Natural killer cell (primary cell): ENCODE measurements at regions not wholly inside any gene's neighbourhood (a gene's known extent, or its start where the extent isn't known, plus 50 kb on each side); places are given as distances from the start of the nearest gene placed in this dataset.

ENCODE experiments used
- ATAC-seq, 3 donors: fragments of 150-1000 bp in 2 of 3; fragments of 200-7000 bp in 1 of 3; cut with Tn5 transposase; 1 replicate in 1 of 3; 2 replicates in 2 of 3; pipeline ENCODE4 v1.10.0; 2021; ENCODE audit warnings: mild to moderate bottlenecking in 2 of 3, moderate library complexity in 2 of 3
- DNase-seq, 2 donors: peaks; one replicate each; pipeline versions ENCODE4 v3.0.0 to v3.0.0-alpha.2; 2013 to 2021; ENCODE audit warnings: mixed read lengths in 1 of 2
- H3K27ac ChIP-seq: one replicate; pipeline ENCODE4 v1.5.1; 2013; ENCODE audit warnings: mild to moderate bottlenecking, low read length
- H3K27me3 ChIP-seq: one replicate; pipeline ENCODE4 v1.6.1; 2013; ENCODE audit warnings: low read length; ENCODE audit not compliant: control insufficient read depth, insufficient read depth
- H3K36me3 ChIP-seq: one replicate; pipeline ENCODE4 v1.6.1; 2013; ENCODE audit warnings: low read length; ENCODE audit not compliant: control insufficient read depth, insufficient read depth
- H3K4me1 ChIP-seq: one replicate; pipeline ENCODE4 v1.6.1; 2013; ENCODE audit warnings: low read length; ENCODE audit not compliant: control insufficient read depth, insufficient read depth
- H3K4me3 ChIP-seq: one replicate; pipeline ENCODE4 v1.5.1; 2013; ENCODE audit warnings: low read length
- H3K9me3 ChIP-seq: one replicate; pipeline ENCODE4 v1.6.1; 2013; ENCODE audit warnings: low read length; ENCODE audit not compliant: control insufficient read depth, insufficient read depth
- H3K27ac Mint-ChIP-seq, 2 donors: one replicate each; pipeline ENCODE4 v1.8.0; 2022; ENCODE audit warnings: mild to moderate bottlenecking in 2 of 2, mixed read lengths in 2 of 2, moderate library complexity in 1 of 2
- H3K27me3 Mint-ChIP-seq, 2 donors: one replicate each; pipeline ENCODE4 v1.8.0; 2022; ENCODE audit warnings: low read depth in 2 of 2, mixed read lengths in 2 of 2
- H3K36me3 Mint-ChIP-seq: one replicate; pipeline ENCODE4 v1.8.0; 2022; ENCODE audit warnings: mixed read lengths
- H3K4me1 Mint-ChIP-seq, 2 donors: one replicate each; pipeline ENCODE4 v1.8.0; 2022; ENCODE audit warnings: mixed read lengths in 2 of 2
- H3K4me3 Mint-ChIP-seq: one replicate; pipeline ENCODE4 v1.8.0; 2022; ENCODE audit warnings: mild to moderate bottlenecking, moderate library complexity, mixed read lengths
- H3K9me3 Mint-ChIP-seq, 2 donors: one replicate each; pipeline ENCODE4 v1.8.0; 2022; ENCODE audit warnings: mixed read lengths in 2 of 2
- CTCF ChIP-seq: fragments of 200-600 bp; IDR thresholded peaks from one replicate; pipeline ENCODE4 v1.8.0; 2022; ENCODE audit warnings: antibody characterized with exemption
- WGBS: methylation state at CpG from one replicate; pipeline ENCODE4 v1.1.7; 2013; ENCODE audit warnings: missing lambda C conversion rate; ENCODE audit not compliant: insufficient coverage; 5-methylcytosine and 5-hydroxymethylcytosine counted together
- intact Hi-C: fragments of 100-400 bp; cut with micrococcal nuclease; formaldehyde crosslinking; loops from one replicate; pipeline ENCODE4 v1.14.2; 2022

GRCh38 chr15:97071668-97072067, 741.2 kb downstream of the NR2F2 start:
- H3K27ac ChIP-seq = no peak overlapping the region
- Mint-ChIP-seq H3K27ac (no peak overlapping the region), H3K4me3 (no peak overlapping the region), H3K27me3 (no peaks in the 10 kb centered on the region), H3K9me3 (peaks cover 6 to 18% of the 10 kb centered on the region in 2 donors), H3K4me1 (no peaks in the 10 kb centered on the region), H3K36me3 (no peaks in the 10 kb centered on the region)
- 87% methylated on average over 4 of the region's 4 CpGs for WGBS
- H3K4me1 ChIP-seq = no peaks in the 10 kb centered on the region
- no peak overlapping the region for H3K4me3 ChIP-seq
- H3K27me3 ChIP-seq = no peaks in the 10 kb centered on the region
- no peak for TF ChIP-seq CTCF
- DNase-seq (no peak), ATAC-seq (no peak)
- intact Hi-C loops = no loop called here
- no peaks in the 10 kb centered on the region for H3K36me3 ChIP-seq
- H3K9me3 ChIP-seq = no peaks in the 10 kb centered on the region

GRCh38 chr15:97072545-97072944, 742.0 kb downstream of the NR2F2 start:
- intact Hi-C loops = no loop called here
- WGBS = 42% methylated on average over 9 of the region's 9 CpGs

GRCh38 chr15:97076011-97076410, 745.5 kb downstream of the NR2F2 start:
- H3K4me1 ChIP-seq = no peaks in the 10 kb centered on the region
- TF ChIP-seq CTCF = no peak
- H3K9me3 Mint-ChIP-seq = peaks cover 0 to 2% of the 10 kb centered on the region in 2 donors
- H3K27me3 ChIP-seq = no peaks in the 10 kb centered on the region
- no peak overlapping the region for H3K4me3 ChIP-seq
- H3K4me3 Mint-ChIP-seq = no peak overlapping the region
- H3K27me3 Mint-ChIP-seq = no peaks in the 10 kb centered on the region
- no peaks in the 10 kb centered on the region for H3K36me3 ChIP-seq
- DNase-seq (no peak), ATAC-seq (no peak)
- 80% methylated on average over 5 of the region's 5 CpGs for WGBS
- no peaks in the 10 kb centered on the region for H3K4me1 Mint-ChIP-seq
- H3K36me3 Mint-ChIP-seq = no peaks in the 10 kb centered on the region
- intact Hi-C loops = no loop called here
- no peaks in the 10 kb centered on the region for H3K9me3 ChIP-seq
- H3K27ac Mint-ChIP-seq = no peak overlapping the region
- no peak overlapping the region for H3K27ac ChIP-seq

More at GRCh38 chr15:97072545-97072944, 742.0 kb downstream of the NR2F2 start:
- Mint-ChIP-seq H3K36me3 (no peaks in the 10 kb centered on the region), H3K9me3 (peaks cover 6 to 18% of the 10 kb centered on the region in 2 donors), H3K27me3 (no peaks in the 10 kb centered on the region), H3K4me1 (no peaks in the 10 kb centered on the region), H3K4me3 (no peak overlapping the region), H3K27ac (no peak overlapping the region)
- DNase-seq (no peak), ATAC-seq (no peak)
- H3K4me1 ChIP-seq = no peaks in the 10 kb centered on the region
- H3K27ac ChIP-seq = no peak overlapping the region
- H3K4me3 ChIP-seq = no peak overlapping the region
- TF ChIP-seq CTCF = no peak
- H3K9me3 ChIP-seq = no peaks in the 10 kb centered on the region
- H3K27me3 ChIP-seq = no peaks in the 10 kb centered on the region
- no peaks in the 10 kb centered on the region for H3K36me3 ChIP-seq

GRCh38 chr15:97077975-97078374, 747.5 kb downstream of the NR2F2 start:
- WGBS = 33% methylated on average over 1 of the region's 2 CpGs
- Histone ChIP-seq H3K27ac (no peak overlapping the region), H3K4me1 (no peaks in the 10 kb centered on the region), H3K27me3 (no peaks in the 10 kb centered on the region), H3K4me3 (no peak overlapping the region), H3K36me3 (no peaks in the 10 kb centered on the region), H3K9me3 (no peaks in the 10 kb centered on the region)
- no peak for DNase-seq
- Mint-ChIP-seq H3K36me3 (no peaks in the 10 kb centered on the region), H3K9me3 (peaks cover 0 to 2% of the 10 kb centered on the region in 2 donors), H3K4me1 (no peaks in the 10 kb centered on the region), H3K27me3 (no peaks in the 10 kb centered on the region), H3K4me3 (no peak overlapping the region), H3K27ac (no peak overlapping the region)
- intact Hi-C loops = no loop called here
- no peak for TF ChIP-seq CTCF
- no peak for ATAC-seq
